PC-3 (cell line): ENCODE measurements at regions not wholly inside any gene's neighbourhood (a gene's known extent, or its start where the extent isn't known, plus 50 kb on each side); places are given as distances from the start of the nearest gene placed in this dataset.

Experiments
- EZH2 ChIP-seq: fragments of 300-600 bp; sonication (generic); IDR thresholded peaks from one replicate; pipeline ENCODE4 v1.6.1; 2017; ENCODE audit warnings: antibody characterized with exemption, mild to moderate bottlenecking, low read length; ENCODE audit not compliant: unreplicated experiment
- EZH2phosphoT487 ChIP-seq: fragments of 300-600 bp; sonication (generic); IDR thresholded peaks from 2 replicates; pipeline ENCODE4 v1.6.1; 2018; ENCODE audit warnings: mild to moderate bottlenecking, antibody characterized with exemption, low read length, borderline replicate concordance
- TF ChIP-seq, protein P1 (sequence below): fragments of 300-600 bp; sonication (generic); conservative IDR thresholded peaks from 2 replicates; pipeline ENCODE4 v1.5.1; 2017; ENCODE audit warnings: antibody characterized with exemption, low read depth, mild to moderate bottlenecking, low read length

- TF ChIP-seq, protein P1, sequence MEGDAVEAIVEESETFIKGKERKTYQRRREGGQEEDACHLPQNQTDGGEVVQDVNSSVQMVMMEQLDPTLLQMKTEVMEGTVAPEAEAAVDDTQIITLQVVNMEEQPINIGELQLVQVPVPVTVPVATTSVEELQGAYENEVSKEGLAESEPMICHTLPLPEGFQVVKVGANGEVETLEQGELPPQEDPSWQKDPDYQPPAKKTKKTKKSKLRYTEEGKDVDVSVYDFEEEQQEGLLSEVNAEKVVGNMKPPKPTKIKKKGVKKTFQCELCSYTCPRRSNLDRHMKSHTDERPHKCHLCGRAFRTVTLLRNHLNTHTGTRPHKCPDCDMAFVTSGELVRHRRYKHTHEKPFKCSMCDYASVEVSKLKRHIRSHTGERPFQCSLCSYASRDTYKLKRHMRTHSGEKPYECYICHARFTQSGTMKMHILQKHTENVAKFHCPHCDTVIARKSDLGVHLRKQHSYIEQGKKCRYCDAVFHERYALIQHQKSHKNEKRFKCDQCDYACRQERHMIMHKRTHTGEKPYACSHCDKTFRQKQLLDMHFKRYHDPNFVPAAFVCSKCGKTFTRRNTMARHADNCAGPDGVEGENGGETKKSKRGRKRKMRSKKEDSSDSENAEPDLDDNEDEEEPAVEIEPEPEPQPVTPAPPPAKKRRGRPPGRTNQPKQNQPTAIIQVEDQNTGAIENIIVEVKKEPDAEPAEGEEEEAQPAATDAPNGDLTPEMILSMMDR: no peak
- TF ChIP-seq EZH2 (no peak), EZH2phosphoT487 (no peak)
Observed at GRCh38 chr14:90467501-90467900, 70.7 kb downstream of the CALM1 start.
